ENCODE measurements at regions not wholly inside any gene's neighbourhood (a gene's known extent, or its start where the extent isn't known, plus 50 kb on each side); places are given as distances from the start of the nearest gene placed in this dataset.
"Not testable (repeated sequence)": the region's sequence is repeated elsewhere in the genome, so short reads cannot be mapped to it uniquely, and the experiment has no call there.

DNA sequence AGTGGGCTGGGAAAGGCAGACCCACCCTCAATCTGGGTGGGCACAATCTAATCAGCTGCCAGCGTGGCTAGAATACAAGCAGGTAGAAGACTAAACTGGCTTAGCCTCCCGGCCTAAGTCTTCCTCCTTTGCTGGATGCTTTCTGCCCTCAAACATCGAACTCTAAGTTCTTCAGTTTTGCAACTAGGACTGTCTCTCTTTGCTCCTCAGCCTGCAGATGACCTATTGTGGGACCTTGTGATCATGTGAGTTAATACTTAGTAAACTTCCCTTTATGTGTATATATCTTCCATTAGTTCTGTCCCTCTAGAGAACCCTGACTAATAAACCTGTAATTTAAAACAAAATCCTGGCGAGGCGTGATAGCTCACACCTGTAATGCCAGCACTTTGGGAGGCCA is 51.8 kb upstream of the SLC39A8 start:
- DNase-seq (ENCODE audit: low spot score) = not testable (repeated sequence)

DNA sequence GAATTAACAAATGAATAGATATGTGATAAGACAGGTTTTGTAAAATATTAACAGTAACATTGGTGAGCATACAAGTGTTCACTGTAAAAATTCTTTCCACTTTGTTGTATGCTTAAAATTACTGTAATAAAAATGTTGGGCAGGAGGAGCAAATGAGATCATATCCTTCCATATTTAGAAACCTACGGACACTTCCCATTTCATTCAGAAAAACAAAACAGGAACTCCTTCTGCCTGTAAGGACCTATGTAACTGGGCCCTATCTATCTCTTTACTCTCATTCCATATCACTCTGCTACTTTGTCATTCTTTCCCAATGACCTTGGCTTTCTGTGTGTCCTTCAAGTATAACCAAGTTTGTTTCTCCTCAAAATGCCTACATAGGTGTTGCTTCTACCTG is 53.7 kb upstream of the SLC39A8 start:
- no peak for DNase-seq (ENCODE audit: low spot score)

DNA sequence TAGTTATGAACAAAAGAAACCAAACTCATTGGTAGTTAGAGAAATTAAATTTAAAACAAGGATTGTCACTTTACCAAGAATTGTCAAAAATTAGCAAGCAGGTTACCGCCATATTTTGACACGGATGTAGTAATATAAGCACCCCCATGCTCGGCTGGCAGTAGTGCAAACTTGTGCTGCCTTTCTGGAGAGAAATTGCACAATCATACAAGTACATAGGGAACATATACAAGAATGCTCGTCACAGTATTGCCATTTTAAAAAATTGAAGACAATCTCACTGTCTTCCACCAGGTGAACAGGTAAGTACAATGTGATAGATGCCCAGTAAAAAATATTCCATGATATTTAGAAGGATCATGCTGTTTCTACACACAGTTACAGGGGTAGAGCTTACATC is 55.6 kb upstream of the SLC39A8 start:
- DNase-seq (ENCODE audit: low spot score) = no peak

DNA sequence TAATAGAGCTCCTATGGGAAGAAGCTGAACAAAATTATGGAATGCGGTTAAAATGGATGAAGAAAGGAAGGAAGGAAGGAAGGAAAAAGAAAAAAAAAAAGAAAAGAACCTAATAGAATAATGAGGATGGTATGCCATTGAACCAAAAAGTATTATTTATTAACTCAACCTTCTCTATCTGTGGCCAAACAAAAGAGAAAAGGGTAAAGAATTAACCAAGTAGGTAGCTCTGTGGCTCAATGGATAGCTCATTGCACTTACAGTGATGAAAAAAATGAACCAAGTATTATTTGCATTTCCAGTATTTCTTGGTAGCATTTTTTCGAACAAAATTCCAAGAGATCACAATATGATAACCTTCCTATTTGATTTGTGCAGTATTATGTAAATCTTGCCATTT is 56.9 kb upstream of the SLC39A8 start:
- no peak for DNase-seq (ENCODE audit: low spot score)

DNA sequence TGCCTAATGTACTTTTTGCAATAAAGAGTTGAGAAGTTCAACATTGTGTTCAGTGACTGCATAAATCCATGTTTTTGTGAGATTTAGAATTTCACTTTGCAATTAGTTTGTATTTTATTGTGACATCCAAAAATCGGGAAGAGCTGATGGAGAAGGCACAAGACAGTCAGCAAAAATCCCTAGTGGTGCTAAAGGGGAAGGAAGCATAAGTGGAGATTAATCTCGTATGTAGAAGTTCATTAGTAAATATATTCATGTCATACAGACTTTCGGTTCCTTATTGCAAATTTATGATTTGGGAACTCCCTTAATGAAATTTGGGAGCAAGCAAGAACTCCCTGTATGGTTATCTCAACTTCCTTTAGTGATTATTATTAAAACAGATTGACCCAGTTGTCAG is 57.8 kb upstream of the SLC39A8 start:
- DNase-seq (ENCODE audit: low spot score) = no peak

DNA sequence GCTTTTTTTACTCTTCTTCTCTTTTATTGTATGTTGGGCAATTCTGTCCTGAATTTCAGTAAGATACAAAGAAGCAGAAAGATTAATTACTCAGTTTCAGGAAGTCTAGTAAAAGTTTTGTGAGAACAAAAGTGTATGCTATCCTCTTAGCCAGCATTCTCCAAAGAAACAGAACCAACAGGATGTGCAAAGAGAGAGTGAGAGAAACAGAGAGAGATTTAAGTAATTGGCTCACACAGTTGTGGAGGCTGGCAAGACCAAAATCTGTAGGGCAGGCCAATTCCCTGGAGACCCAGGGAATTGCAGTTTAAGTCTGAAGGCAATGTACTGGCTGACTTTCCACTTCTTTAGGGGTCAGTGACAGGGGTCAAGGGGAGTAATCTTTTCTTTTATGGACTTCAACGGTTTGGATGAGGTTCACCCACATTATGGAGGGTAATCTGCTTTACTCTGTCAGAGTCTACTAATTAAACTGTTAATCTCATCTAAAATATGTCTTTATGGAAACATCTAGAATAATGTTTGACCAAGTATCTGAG is 59.2 kb upstream of the SLC39A8 start:
- DNase-seq (ENCODE audit: low spot score) = no peak

DNA sequence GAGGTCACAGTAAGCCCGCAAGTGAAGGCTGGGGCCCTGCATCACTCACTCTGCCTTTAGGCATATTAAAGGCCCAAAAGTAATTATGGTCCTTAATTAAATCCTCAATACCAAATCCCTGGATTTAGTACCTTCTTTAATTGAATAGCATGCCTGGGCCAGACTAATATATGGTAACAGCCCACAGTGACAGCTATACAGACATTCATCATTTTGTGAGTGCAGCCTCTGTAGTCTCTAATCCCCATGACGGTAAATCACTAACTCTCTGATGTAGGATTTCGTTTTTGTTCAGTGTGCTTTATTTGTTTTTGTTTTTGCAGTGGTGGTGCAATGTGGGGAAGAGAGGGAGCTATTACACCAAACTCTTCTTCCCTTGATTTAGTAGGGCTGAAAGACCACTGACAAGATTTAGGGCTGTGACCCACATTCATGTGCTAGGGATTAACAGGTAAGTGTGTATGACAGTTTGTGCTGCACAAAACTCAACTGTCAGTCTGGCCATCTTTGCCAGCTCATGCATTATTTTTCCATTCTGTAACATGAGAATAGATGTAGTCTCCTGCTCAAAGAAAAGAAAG is 60.6 kb upstream of the SLC39A8 start:
- DNase-seq (ENCODE audit: low spot score) = no peak

DNA sequence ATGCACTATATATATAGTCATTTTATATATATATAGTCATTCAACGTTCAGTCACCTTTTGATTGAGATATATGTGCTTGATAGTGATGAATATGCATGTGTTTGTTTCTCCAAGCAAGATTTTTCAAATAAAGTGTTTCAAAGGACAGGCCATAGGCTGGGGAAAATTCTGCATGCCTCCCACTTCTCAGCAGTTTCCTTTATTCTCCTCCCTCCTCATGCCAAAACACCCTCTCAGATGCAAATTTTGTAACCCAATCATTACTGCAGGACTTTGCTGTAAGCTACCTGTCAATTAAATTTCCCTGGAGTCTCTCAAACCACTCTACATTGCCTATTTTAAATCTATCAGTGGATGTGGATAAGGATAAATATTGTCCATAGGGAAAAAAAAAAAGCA is 65.6 kb upstream of the SLC39A8 start:
- not testable (repeated sequence) for DNase-seq (ENCODE audit: low spot score)

DNA sequence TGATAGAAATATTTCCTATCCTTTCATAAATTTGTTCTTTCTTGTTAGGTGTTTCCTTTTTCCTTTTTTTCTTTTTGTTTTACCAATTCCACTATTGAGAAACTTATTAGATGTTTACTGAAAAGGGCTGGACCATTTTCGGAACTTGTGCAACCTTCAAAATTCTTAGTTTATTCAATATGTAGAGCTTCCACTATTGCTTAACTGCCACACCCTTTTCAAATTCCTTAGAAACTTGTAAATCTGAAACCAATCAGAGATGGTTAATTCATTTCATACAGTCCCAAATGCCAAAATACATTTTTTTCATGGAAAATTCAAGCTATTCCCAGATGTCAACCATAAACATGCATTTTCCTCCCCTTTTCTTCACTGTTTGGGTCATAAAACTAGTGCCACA is 66.1 kb upstream of the SLC39A8 start:
- DNase-seq (ENCODE audit: low spot score) = no peak

DNA sequence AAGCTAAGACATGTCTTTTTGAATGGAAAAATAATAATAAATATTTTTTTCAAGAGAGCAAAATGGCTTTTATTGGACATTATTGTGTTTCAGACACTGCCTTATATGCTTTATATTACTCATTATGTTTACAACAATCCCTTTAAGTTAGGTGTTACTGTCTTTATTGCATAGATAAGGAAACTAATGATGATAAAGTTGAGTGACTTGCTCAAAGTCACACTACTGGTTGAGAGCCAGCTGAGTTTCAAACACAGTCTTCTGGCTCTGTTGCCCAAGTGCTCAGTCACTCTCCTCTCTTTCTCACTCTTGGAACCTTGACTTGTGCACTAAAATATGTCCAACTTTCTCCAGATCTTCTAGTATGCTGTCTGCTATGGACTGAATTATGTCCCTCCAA is 71.5 kb upstream of the SLC39A8 start:
- DNase-seq (ENCODE audit: low spot score) = no peak

DNA sequence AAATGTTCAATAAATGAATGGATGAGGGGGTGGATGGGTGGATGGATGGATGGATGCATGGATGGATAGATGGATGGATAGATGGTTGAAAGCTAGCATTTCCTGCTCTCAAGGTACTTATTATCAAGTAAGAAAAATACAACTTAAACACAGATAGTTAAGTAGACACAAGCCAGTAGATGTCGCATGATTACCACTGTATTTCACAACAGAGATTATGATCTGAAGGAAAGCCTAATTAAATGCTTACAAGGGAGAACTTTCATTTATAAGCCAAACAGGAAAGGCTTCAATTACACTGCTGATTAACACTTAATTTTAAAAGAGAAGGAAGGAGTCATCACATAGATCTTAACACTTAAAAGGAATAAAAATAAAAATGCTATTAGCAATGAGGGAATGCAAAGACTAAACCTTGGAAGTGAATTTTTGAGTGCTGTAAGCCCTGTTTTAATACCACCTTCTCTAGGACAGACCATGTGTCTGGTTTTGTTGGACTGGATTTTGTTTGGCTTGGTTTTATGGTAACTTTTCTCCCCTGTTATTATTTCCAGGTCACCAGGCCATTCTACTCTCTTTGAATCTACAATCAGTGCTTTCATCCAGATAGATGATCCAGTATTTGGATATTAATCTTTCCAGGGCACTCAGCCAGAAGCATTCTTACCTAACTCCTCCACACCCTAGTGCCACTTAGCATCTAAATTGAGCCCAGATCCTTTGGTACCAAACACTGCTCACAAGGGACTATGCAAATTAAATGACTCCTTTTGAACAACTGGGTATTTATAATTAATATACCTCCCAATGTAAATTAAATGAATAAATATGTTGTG is 75.5 kb upstream of the SLC39A8 start:
- DNase-seq (ENCODE audit: low spot score) = no peak

DNA sequence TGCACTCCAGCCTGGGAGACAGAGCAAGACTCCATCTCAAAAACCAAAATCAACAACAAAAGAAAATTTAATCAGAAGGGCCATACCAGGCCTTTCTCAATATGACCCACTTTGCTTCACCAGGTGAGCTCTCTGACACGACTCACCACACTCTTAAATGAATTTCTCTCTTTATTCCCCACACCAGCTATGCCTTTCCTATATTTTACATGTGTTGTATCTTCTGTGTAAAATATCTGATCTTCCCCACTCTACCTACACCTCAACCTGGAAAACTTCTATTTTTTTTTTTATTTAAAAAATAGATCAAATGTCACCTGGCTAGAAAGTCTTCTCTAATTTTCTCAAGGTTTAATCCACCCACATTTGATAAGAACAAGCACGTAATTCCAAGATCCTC is 77.6 kb upstream of the SLC39A8 start:
- DNase-seq (ENCODE audit: low spot score) = no peak

DNA sequence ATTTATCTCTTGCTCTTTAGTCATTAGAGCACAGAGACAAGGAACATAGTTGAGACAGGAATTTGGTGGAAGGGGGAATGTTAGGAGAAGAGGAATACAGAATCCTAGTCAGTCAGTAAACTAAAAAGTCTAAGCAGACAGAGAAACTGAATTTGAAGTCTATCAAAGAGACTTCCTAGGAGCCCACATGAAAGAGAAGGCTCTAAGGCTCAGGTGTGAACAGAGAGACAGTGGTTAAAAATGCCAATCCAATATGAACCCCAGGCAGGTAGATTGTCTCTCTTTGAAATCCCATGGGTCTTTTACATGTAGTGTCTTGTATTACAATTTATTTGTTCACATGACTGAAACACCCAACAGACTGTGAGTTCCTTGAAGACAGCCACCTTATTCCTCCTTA is 77.8 kb upstream of the NFKB1 start:
- DNase-seq (ENCODE audit: low spot score) = no peak

DNA sequence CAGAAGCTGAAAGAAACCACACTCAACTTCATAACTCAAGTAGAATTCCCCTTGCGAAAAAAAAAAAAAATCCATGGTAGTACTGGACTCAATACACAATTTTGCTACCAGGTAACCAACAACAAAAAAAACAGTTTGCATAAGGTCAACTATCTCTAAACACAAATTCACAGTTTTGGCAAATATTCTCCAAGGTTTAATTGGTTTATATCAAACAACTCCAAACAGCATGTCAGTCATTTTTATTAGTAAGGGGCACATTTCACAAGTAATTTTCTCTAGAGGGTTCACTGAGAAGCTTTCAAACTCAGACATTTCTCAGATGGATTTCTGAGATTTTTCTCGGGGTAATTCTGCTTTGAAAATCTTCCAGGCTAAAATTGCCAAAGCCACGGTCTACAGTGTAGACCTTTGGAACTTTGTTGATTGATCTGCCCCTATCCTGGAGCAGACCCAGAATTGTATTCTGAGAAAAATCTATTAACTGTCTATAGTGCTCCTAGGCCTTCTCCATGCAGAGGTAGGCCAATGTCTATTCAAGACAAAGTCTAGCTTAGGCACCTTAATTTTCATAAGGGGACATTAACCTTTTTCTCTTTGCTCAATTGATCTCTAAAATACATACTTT is 73.7 kb upstream of the NFKB1 start:
- no peak for DNase-seq (ENCODE audit: low spot score)

DNA sequence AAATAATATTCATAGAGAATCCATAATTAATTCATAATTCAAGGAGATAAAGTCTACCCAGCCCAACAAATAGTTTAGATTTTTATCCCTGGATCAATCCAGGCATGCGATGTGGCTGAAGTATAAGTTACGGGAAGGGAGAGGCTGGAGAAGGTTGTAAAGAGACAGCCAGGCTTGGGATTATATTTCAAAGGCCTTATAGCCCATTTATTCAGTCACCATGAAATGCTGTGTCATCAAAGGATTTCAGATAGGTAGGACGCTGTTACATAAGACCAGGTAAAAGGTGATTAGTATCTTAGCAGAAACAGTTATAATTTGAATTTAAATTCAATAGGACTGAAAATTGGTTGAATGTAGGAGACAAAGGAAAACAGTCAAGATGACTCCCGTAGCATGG is 73.0 kb upstream of the NFKB1 start:
- DNase-seq (ENCODE audit: low spot score) = no peak

DNA sequence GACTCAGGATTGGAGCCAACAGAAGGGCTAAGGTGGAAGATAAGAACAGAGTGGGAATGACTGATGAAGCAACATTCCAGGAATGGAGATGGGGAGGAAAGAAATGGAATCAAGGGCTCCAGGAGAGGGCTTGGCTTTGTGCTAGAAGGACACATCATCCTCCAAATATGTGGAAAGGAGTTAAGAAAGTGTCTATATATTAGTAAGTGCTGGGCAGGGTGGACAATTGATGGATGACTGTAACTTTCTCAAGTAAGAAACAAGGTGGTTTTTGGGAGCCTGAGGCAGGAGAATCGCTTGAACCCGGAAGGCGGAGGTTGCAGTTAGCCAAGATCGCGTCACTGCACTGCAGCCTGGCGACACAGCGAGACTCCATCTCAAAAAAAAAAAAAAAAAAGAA is 71.6 kb upstream of the NFKB1 start:
- no peak for DNase-seq (ENCODE audit: low spot score)

DNA sequence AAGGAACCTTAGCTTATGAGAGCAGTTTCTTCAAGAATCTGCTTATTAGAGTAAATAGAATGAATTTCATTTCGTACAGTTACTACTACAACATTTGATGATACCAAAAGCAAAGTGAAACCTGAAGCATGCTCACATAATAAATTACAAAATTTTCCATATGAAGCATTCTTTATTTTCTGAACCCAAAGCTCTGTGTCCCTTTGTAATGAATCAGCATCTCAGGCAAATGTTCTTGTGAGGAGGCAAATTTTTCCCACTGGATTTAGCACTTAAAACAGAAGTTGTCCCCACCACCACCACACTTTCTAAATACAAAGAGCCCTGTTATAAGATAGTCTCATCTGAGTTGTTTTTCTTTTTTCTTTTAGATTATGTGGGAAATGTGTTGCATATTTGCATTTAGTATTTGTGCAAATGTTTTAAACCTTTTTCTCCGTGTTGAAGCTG is 70.7 kb upstream of the NFKB1 start:
- DNase-seq (ENCODE audit: low spot score) = no peak

DNA sequence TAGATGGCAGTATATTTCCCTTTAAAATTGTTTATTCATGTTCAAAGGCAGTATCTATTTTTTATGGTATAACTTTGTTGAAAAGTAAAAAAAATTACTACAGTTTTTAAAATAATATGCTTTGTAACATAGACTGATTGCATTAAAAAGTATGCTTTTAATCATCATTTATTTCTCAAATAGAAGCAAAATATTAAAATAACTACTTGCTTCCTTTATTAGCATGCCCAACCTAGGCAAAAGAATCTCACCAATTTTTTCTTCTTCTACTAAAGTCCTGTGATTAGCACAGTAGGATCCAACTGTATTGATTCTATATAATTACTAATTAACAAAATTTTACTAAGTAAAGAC is 69.6 kb upstream of the NFKB1 start:
- no peak for DNase-seq (ENCODE audit: low spot score)

DNA sequence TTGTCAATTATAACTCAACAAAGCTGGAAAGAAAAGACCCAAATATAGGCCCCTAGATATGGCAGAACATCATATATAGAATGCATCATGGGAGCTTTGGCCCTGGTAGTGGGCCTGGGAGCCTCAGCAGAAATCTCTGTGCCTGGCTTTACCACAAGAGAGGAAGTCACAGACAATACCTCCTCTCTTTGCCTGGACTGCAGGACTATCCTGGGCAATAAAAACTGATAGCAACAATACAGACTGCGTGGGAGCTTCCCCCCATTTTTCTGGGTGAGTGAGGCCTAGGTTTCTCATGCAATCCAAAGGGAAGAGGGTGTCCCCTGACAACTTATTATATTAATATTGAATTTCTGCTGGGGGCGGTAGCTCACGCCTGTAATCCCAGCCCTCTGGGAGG is 64.0 kb upstream of the NFKB1 start:
- DNase-seq (ENCODE audit: low spot score) = no peak

DNA sequence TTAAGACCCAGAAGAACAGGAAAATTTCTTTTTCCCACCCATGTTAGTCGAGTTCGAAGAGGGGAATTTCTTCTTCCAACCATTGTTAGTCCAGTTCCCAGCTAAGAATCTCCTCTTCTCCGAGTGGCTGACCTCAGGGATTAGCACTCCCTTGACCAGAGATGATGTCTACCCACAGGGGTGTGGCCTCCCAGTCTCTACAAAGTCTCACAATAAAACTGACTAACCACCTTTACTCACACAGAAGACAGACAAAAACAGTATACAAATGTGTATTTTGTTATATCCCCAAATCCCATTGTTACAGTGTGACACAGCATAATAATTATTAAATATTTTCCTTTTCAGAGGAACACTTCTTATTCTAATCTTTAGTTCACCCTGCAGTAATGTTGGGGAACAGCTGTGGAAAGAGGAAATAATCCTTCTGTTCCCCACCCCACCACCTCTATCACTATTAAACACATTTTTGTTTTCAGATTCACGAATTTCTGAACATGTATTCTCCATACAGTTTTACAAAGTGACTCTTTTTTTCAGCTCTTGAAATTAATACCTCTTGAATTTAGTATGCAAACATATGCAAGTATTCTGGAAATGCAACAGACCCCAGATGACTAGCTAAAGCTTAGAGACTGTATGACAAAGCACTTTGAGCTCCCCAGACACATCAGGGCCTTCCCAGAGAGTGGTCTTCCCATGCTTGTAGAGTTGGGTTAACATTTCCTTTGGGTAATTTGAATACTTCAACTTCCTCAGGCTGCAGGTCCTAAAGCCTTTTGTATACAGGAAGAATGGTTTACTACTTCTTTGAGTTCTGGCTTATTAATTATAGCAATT is 62.5 kb upstream of the NFKB1 start:
- DNase-seq (ENCODE audit: low spot score) = no peak

DNA sequence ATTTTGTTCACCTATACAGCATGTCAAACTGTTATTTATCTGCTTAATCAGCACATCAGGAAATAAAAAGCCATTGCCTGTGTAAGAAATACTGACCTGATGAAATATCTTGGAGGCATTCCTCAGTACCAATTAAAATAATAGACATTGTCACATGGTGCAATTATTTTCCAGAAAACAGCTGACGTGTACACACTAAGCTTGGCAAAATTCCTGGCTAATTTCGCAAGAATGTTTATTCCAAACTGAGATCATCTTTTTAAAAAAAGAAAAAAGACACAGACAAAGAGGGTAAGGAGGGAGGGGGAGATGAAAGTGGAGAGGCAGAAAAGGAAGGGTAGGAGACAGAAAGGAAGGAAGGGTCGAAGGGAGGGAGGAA is 61.9 kb upstream of the NFKB1 start:
- no peak for DNase-seq (ENCODE audit: low spot score)

DNA sequence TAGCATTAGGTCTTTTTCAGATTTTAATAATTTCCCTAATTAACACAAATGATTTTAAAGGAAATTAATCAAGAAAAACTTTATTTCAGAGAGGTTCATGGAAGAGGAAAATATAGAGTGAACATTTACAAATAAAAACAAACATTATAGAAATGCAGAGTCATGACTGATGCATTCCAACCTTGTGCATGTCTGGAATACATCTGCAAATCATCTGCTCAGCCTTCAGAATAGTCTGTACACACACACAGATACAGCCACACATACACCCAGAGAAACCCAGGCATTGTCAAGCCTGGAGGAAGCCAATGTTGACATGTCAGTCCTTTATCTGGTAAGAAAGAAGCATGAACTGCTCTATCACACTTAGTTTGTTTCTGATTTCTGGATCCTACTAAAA is 61.3 kb upstream of the NFKB1 start:
- no peak for DNase-seq (ENCODE audit: low spot score)

DNA sequence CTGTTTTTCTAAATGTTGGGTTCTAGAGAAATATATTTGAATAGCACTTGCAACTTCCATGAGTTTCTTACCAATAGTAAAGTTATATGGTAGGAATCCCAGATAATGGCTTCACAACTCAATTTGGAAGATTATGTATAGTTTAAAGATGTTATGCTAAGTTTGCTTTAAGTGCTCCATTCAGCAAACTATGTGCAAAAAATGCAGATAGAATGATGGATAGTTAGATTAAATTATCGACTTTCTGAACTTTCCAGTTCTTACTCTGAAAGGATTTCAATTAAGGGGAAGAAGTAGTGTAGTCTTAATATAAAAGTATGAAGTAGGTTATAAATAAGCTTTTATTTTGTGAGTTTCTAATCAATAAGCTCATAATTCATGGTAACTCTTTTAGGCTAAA is 60.7 kb upstream of the NFKB1 start:
- no peak for DNase-seq (ENCODE audit: low spot score)

All from HuH-7.5 (cell line).